PC-9 (cell line): ENCODE measurements at regions not wholly inside any gene's neighbourhood (a gene's known extent, or its start where the extent isn't known, plus 50 kb on each side); places are given as distances from the start of the nearest gene placed in this dataset.

Source experiments
- BruUV-seq: library from RNA; stranded (reverse); fragments of 400-500 nt; replicated peaks from 2 replicates; lab custom pipeline; 2021; lab: Mats Ljungman, UMichigan
- CTCF ChIA-PET: fragments of 300-600 bp; sonication (Branson Sonifier 250); formaldehyde crosslinking; loops from one replicate; lab custom pipeline; 2022; ENCODE audit warnings: antibody characterized with exemption; lab: Charles Lee
- POLR2A ChIA-PET: fragments of 300-600 bp; sonication (Branson Sonifier 250); formaldehyde crosslinking; loops from one replicate; lab custom pipeline; 2022; ENCODE audit warnings: antibody characterized with exemption; ENCODE audit not compliant: unreplicated experiment; lab: Charles Lee
- DNase-seq, 2 experiments: peaks; one replicate each; pipeline versions ENCODE4 v3.0.0 to v3.0.0-alpha.2; 2015 to 2022; ENCODE audit warnings: mixed read lengths in 1 of 2
- H2AFZ ChIP-seq: fragments of 200-600 bp; sonication (generic); 2 replicates; pipeline ENCODE4 v1.8.1; 2017; ENCODE audit warnings: antibody characterized with exemption
- H3F3A ChIP-seq: fragments of 200-600 bp; sonication (generic); 2 replicates; pipeline ENCODE4 v1.8.1; 2017; ENCODE audit warnings: antibody characterized with exemption, mild to moderate bottlenecking, low read depth; ENCODE audit not compliant: insufficient read depth
- H3K27ac ChIP-seq: fragments of 200-600 bp; sonication (generic); 2 replicates; pipeline ENCODE4 v1.6.1; 2016; ENCODE audit warnings: mixed run types
- H3K27me3 ChIP-seq: fragments of 200-600 bp; sonication (generic); 2 replicates; pipeline ENCODE4 v1.6.1; 2016; ENCODE audit warnings: low read depth, mixed run types; ENCODE audit not compliant: insufficient read depth
- H3K36me3 ChIP-seq: fragments of 200-600 bp; sonication (generic); 2 replicates; pipeline ENCODE4 v1.6.1; 2016; ENCODE audit warnings: low read depth, mixed run types
- H3K4me1 ChIP-seq: fragments of 200-600 bp; sonication (generic); replicated peaks from 2 replicates; pipeline ENCODE4 v1.6.1; 2016; ENCODE audit warnings: mixed run types; ENCODE audit not compliant: insufficient read depth
- H3K4me2 ChIP-seq: fragments of 200-600 bp; sonication (generic); 2 replicates; pipeline ENCODE4 v1.6.1; 2017; ENCODE audit warnings: mixed run types
- H3K4me3 ChIP-seq: fragments of 200-600 bp; sonication (generic); 2 replicates; pipeline ENCODE4 v1.6.1; 2016; ENCODE audit warnings: mixed run types
- H3K79me2 ChIP-seq: fragments of 200-600 bp; sonication (generic); 2 replicates; pipeline ENCODE4 v1.6.1; 2017; ENCODE audit warnings: low read depth, mixed run types
- H3K9me2 ChIP-seq: fragments of 200-600 bp; sonication (generic); 2 replicates; pipeline ENCODE4 v1.8.1; 2017; ENCODE audit warnings: mild to moderate bottlenecking; ENCODE audit not compliant: insufficient read depth
- H3K9me3 ChIP-seq: fragments of 200-600 bp; sonication (generic); 2 replicates; pipeline ENCODE4 v1.8.1; 2016; ENCODE audit warnings: low read depth; ENCODE audit not compliant: insufficient read depth
- H4K20me1 ChIP-seq: fragments of 200-600 bp; sonication (generic); 2 replicates; pipeline ENCODE4 v1.8.1; 2017; ENCODE audit not compliant: insufficient read depth
- EZH2 ChIP-seq: fragments of 200-600 bp; sonication (generic); IDR thresholded peaks from 2 replicates; pipeline ENCODE4 v1.8.0; 2017; ENCODE audit warnings: antibody characterized with exemption, low read depth
- intact Hi-C: fragments of 100-400 bp; cut with micrococcal nuclease; formaldehyde crosslinking; loops from one replicate; pipeline ENCODE4 v1.10.0; 2022; ENCODE audit not compliant: unreplicated experiment
- TF ChIP-seq, protein P1 (sequence below): fragments of 200-600 bp; sonication (generic); conservative IDR thresholded peaks from 2 replicates; pipeline ENCODE4 v1.6.1; 2017; ENCODE audit warnings: mixed run types, antibody characterized with exemption, mild to moderate bottlenecking, moderate library complexity

DNA sequence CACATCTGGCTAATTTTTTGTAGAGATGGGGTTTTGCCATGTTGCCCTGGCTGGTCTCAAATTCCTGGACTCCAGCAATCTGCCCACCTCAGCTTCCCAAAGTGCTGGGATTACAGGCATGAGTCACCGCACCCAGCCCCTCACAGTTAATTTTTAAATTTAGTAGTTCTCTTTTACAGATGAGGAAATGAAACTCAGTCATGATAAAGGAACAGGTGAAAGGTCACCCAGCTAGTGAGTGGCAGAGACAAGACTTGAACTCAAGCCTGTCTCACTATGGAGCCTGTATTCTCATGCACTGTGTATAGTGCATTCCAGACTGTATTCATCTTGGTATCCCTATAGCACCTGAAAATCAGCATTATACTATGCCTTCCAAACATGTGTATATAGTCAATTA is 77.1 kb upstream of the WSB1 start:
- POLR2A ChIA-PET, result no interaction called here
- Histone ChIP-seq H3K36me3 (no peaks in the 10 kb centered on the region), H3K27ac (no peak overlapping the region), H3K4me1 (no peaks in the 10 kb centered on the region), H3K4me3 (no peak overlapping the region), H3K9me2 (no peaks in the 10 kb centered on the region), H3K9me3 (no peaks in the 10 kb centered on the region), H3K79me2 (no peaks in the 10 kb centered on the region), H3K27me3 (no peaks in the 10 kb centered on the region), H4K20me1 (no peaks in the 10 kb centered on the region), H3F3A (no peaks in the 10 kb centered on the region), H3K4me2 (no peak overlapping the region), H2AFZ (no peak overlapping the region)
- TF ChIP-seq EZH2, result no peak
- TF ChIP-seq, protein P1, sequence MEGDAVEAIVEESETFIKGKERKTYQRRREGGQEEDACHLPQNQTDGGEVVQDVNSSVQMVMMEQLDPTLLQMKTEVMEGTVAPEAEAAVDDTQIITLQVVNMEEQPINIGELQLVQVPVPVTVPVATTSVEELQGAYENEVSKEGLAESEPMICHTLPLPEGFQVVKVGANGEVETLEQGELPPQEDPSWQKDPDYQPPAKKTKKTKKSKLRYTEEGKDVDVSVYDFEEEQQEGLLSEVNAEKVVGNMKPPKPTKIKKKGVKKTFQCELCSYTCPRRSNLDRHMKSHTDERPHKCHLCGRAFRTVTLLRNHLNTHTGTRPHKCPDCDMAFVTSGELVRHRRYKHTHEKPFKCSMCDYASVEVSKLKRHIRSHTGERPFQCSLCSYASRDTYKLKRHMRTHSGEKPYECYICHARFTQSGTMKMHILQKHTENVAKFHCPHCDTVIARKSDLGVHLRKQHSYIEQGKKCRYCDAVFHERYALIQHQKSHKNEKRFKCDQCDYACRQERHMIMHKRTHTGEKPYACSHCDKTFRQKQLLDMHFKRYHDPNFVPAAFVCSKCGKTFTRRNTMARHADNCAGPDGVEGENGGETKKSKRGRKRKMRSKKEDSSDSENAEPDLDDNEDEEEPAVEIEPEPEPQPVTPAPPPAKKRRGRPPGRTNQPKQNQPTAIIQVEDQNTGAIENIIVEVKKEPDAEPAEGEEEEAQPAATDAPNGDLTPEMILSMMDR, result no peak
- intact Hi-C loops, result no loop called here
- no peak for DNase-seq
- CTCF ChIA-PET, result no interaction called here
- BruUV-seq, result no TSS peak

- no peaks in the 10 kb centered on the region for H3F3A ChIP-seq
- POLR2A ChIA-PET, result no interaction called here
- H3K9me3 ChIP-seq, result no peaks in the 10 kb centered on the region
- intact Hi-C loops, result no loop called here
- H3K4me2 ChIP-seq, result no peak overlapping the region
- TF ChIP-seq, protein P1, result no peak
- no peak for TF ChIP-seq EZH2
- H3K4me3 ChIP-seq, result no peak overlapping the region
- no peaks in the 10 kb centered on the region for H3K79me2 ChIP-seq
- CTCF ChIA-PET, result no interaction called here
- DNase-seq, result no peak
- BruUV-seq, result no TSS peak
- H3K36me3 ChIP-seq, result no peaks in the 10 kb centered on the region
- H3K27me3 ChIP-seq, result no peaks in the 10 kb centered on the region
- no peaks in the 10 kb centered on the region for H3K4me1 ChIP-seq
- no peaks in the 10 kb centered on the region for H4K20me1 ChIP-seq
- no peak overlapping the region for H3K27ac ChIP-seq
- H3K9me2 ChIP-seq, result no peaks in the 10 kb centered on the region
- H2AFZ ChIP-seq, result no peak overlapping the region
These were observed 76.3 kb upstream of the WSB1 start for GRCh38 chr17:27217631-27218030.

DNA sequence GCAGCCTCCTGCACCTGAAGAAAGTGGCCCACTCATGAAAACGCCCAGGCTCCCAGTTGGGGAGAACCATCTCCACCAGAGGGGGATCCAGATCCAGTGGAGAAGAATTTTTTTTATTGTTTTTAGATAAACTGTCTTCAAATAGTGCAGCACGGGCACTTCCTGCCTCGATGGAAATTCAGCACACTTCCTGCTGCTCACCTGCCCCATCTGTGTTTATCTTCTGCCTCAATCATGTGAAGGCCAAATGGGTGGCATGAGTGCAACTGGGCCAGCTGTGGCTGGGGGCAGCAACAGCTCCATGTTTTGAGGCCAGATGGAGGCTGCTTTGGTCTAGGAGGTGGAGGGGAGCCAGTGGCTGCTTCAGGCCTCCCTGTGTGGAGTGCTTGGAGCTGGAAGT is 75.9 kb upstream of the WSB1 start:
- H3K4me2 ChIP-seq, result no peak overlapping the region
- no peaks in the 10 kb centered on the region for H3K36me3 ChIP-seq
- TF ChIP-seq EZH2, result no peak
- TF ChIP-seq, protein P1, result no peak
- no peaks in the 10 kb centered on the region for H3K27me3 ChIP-seq
- CTCF ChIA-PET, result no interaction called here
- no TSS peak for BruUV-seq
- no peaks in the 10 kb centered on the region for H3K4me1 ChIP-seq
- H2AFZ ChIP-seq, result no peak overlapping the region
- H4K20me1 ChIP-seq, result no peaks in the 10 kb centered on the region
- no peak for DNase-seq
- no peaks in the 10 kb centered on the region for H3K79me2 ChIP-seq
- no peaks in the 10 kb centered on the region for H3K9me3 ChIP-seq
- POLR2A ChIA-PET, result no interaction called here
- intact Hi-C loops, result no loop called here
- H3K4me3 ChIP-seq, result no peak overlapping the region
- no peaks in the 10 kb centered on the region for H3K9me2 ChIP-seq
- H3K27ac ChIP-seq, result no peak overlapping the region
- no peaks in the 10 kb centered on the region for H3F3A ChIP-seq
